CD4-positive, alpha-beta T cell (primary cell): ENCODE measurements at regions not wholly inside any gene's neighbourhood (a gene's known extent, or its start where the extent isn't known, plus 50 kb on each side); places are given as distances from the start of the nearest gene placed in this dataset.

Source experiments
- ATAC-seq: fragments of 200-7000 bp; cut with Tn5 transposase; one replicate; pipeline ENCODE4 v1.10.0; 2022; ENCODE audit warnings: mild to moderate bottlenecking; ENCODE audit not compliant: poor library complexity
- CTCF ChIA-PET: fragments of 350-600 bp; sonication (Branson Sonifier 250); formaldehyde crosslinking; loops from one replicate; lab custom pipeline; 2021; ENCODE audit warnings: antibody characterized with exemption, inconsistent platforms; lab: Charles Lee
- POLR2A ChIA-PET: fragments of 350-600 bp; sonication (Branson Sonifier 250); formaldehyde crosslinking; loops from one replicate; lab custom pipeline; 2021; ENCODE audit warnings: antibody characterized with exemption, inconsistent platforms; lab: Charles Lee
- DNase-seq, 14 experiments: peaks; one replicate each; pipeline ENCODE4 v3.0.0-alpha.2; 2013 to 2020; ENCODE audit warnings: mixed read lengths in 2 of 14
- H3K27ac ChIP-seq, 2 donors: one replicate each; pipeline versions ENCODE4 v1.5.1 to v1.7.0; 2013; ENCODE audit warnings: low read length in 2 of 2, low read depth in 1 of 2, mild to moderate bottlenecking in 1 of 2
- H3K27me3 ChIP-seq, 2 experiments: 1 replicate in 1 of 2; 2 replicates in 1 of 2; pipeline versions ENCODE4 v1.6.1 to v1.7.0; 2013; ENCODE audit warnings: low read length in 2 of 2, control low read depth in 1 of 2, mild to moderate bottlenecking in 1 of 2, moderate library complexity in 1 of 2; ENCODE audit not compliant: insufficient read depth in 2 of 2, control insufficient read depth in 1 of 2
- H3K36me3 ChIP-seq: one replicate; pipeline ENCODE4 v1.6.1; 2013; ENCODE audit warnings: low read length, control low read depth; ENCODE audit not compliant: insufficient read depth
- H3K4me1 ChIP-seq: one replicate; pipeline ENCODE4 v1.6.1; 2013; ENCODE audit warnings: low read length, control low read depth; ENCODE audit not compliant: insufficient read depth
- H3K4me3 ChIP-seq: one replicate; pipeline ENCODE4 v1.5.1; 2013; ENCODE audit warnings: mild to moderate bottlenecking, low read length, moderate library complexity
- H3K9me3 ChIP-seq, 2 experiments: 1 replicate in 1 of 2; 2 replicates in 1 of 2; pipeline versions ENCODE4 v1.6.1 to v1.7.0; 2013; ENCODE audit warnings: low read length in 2 of 2, mild to moderate bottlenecking in 2 of 2, control low read depth in 1 of 2, moderate library complexity in 1 of 2; ENCODE audit not compliant: control insufficient read depth in 1 of 2, insufficient read depth in 1 of 2
- H3K27ac Mint-ChIP-seq: one replicate; pipeline ENCODE4 v1.8.0; 2020; ENCODE audit warnings: mixed read lengths
- H3K27me3 Mint-ChIP-seq: one replicate; pipeline ENCODE4 v1.8.0; 2021; ENCODE audit warnings: mixed read lengths
- H3K36me3 Mint-ChIP-seq: one replicate; pipeline ENCODE4 v1.8.0; 2021; ENCODE audit warnings: low read depth, mixed read lengths
- H3K4me1 Mint-ChIP-seq: one replicate; pipeline ENCODE4 v1.8.0; 2021; ENCODE audit warnings: low read depth, mixed read lengths
- H3K4me3 Mint-ChIP-seq: one replicate; pipeline ENCODE4 v1.8.0; 2020; ENCODE audit warnings: mild to moderate bottlenecking, mixed read lengths
- H3K9me3 Mint-ChIP-seq: one replicate; pipeline ENCODE4 v1.8.0; 2020; ENCODE audit warnings: mixed read lengths
- intact Hi-C, 2 experiments: fragments of 100-400 bp; cut with DNase I in 1 of 2; cut with micrococcal nuclease in 1 of 2; formaldehyde crosslinking; loops; one replicate each; pipeline versions ENCODE4 v1.15.1 to v1.9.0; 2023 to 2025; cut with DNase I, micrococcal nuclease
- TF ChIP-seq, protein P1 (sequence below): fragments of 200-600 bp; IDR thresholded peaks from one replicate; pipeline ENCODE4 v1.8.0; 2022; ENCODE audit warnings: antibody characterized with exemption, mild to moderate bottlenecking

DNA sequence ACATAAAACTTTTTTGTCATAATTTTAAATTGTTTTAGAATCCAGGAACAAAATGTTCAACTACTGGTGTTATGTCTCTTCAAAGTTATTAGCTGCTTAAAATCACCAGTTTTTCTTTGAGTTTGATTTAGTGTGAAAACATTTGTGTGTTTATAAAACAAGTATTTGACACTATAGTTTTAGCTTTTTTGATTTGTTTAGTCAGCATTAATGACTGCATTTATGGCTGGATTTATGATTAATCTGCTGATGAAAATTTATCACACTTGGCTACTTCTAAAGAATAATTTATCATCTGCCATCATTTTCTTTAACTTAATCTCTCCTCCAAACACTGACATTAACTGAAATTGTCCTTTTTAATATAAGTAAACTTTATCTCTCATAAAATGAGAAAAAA, 1465.9 kb upstream of the SLC10A2 start:
- Histone ChIP-seq H3K9me3 (peaks cover 0 to 6% of the 10 kb centered on the region in 2 experiments), H3K4me3 (no peak overlapping the region), H3K27me3 (no peaks in the 10 kb centered on the region), H3K27ac (no peak overlapping the region), H3K36me3 (no peaks in the 10 kb centered on the region), H3K4me1 (no peaks in the 10 kb centered on the region)
- Mint-ChIP-seq H3K4me1 (no peaks in the 10 kb centered on the region), H3K4me3 (no peak overlapping the region), H3K27ac (no peak overlapping the region), H3K36me3 (no peaks in the 10 kb centered on the region), H3K27me3 (no peaks in the 10 kb centered on the region), H3K9me3 (no peaks in the 10 kb centered on the region)
- intact Hi-C loops: no loop called here
- DNase-seq: no peak
- no peak for ATAC-seq
- ChIA-PET CTCF (no interaction called here), POLR2A (no interaction called here)
- TF ChIP-seq, protein P1, sequence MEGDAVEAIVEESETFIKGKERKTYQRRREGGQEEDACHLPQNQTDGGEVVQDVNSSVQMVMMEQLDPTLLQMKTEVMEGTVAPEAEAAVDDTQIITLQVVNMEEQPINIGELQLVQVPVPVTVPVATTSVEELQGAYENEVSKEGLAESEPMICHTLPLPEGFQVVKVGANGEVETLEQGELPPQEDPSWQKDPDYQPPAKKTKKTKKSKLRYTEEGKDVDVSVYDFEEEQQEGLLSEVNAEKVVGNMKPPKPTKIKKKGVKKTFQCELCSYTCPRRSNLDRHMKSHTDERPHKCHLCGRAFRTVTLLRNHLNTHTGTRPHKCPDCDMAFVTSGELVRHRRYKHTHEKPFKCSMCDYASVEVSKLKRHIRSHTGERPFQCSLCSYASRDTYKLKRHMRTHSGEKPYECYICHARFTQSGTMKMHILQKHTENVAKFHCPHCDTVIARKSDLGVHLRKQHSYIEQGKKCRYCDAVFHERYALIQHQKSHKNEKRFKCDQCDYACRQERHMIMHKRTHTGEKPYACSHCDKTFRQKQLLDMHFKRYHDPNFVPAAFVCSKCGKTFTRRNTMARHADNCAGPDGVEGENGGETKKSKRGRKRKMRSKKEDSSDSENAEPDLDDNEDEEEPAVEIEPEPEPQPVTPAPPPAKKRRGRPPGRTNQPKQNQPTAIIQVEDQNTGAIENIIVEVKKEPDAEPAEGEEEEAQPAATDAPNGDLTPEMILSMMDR: no peak

DNA sequence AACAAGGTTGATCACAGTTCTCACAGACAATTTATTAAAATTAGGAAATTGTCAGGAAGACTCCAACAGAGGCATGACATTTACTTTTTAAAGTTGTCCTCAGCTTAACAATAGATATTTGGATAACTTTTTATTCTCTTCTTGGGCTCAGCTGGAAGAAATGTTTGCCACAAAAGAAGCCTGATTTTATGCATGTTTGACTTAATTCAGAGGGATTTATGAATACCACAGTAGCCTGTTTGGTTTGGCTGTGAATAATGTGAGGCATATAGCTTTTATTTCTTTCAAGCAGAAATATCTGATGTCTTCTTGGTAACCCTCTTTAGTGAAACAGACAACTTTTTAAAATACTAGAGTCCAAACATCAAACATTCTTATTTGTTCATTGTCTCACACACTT, 1464.5 kb upstream of the SLC10A2 start:
- peaks cover 0 to 6% of the 10 kb centered on the region in 2 experiments for H3K9me3 ChIP-seq
- DNase-seq (no peak), ATAC-seq (no peak)
- Mint-ChIP-seq H3K9me3 (no peaks in the 10 kb centered on the region), H3K27me3 (no peaks in the 10 kb centered on the region), H3K27ac (no peak overlapping the region), H3K4me1 (no peaks in the 10 kb centered on the region), H3K4me3 (no peak overlapping the region), H3K36me3 (no peaks in the 10 kb centered on the region)
- no peak overlapping the region for H3K4me3 ChIP-seq
- POLR2A ChIA-PET: no interaction called here
- CTCF ChIA-PET: no interaction called here
- TF ChIP-seq, protein P1: no peak
- intact Hi-C loops: no loop called here
- no peak overlapping the region for H3K27ac ChIP-seq
- no peaks in the 10 kb centered on the region for H3K36me3 ChIP-seq
- H3K27me3 ChIP-seq: no peaks in the 10 kb centered on the region
- H3K4me1 ChIP-seq: no peaks in the 10 kb centered on the region

GRCh38 chr13:104526561-104526960, 1460.3 kb upstream of the SLC10A2 start:
- H3K4me3 ChIP-seq: no peak overlapping the region
- no peak for DNase-seq
- H3K9me3 Mint-ChIP-seq: no peaks in the 10 kb centered on the region
- H3K4me1 ChIP-seq: no peaks in the 10 kb centered on the region
- ChIA-PET POLR2A (no interaction called here), CTCF (no interaction called here)
- H3K27ac ChIP-seq: no peak overlapping the region
- intact Hi-C loops: no loop called here
- no peaks in the 10 kb centered on the region for H3K4me1 Mint-ChIP-seq
- H3K36me3 ChIP-seq: no peaks in the 10 kb centered on the region
- TF ChIP-seq, protein P1: no peak
- H3K27me3 Mint-ChIP-seq: no peaks in the 10 kb centered on the region
- ATAC-seq: no peak
- H3K27me3 ChIP-seq: no peaks in the 10 kb centered on the region
- H3K27ac Mint-ChIP-seq: no peak overlapping the region
- H3K36me3 Mint-ChIP-seq: no peaks in the 10 kb centered on the region
- H3K9me3 ChIP-seq: peaks cover 0 to 18% of the 10 kb centered on the region in 2 experiments
- no peak overlapping the region for H3K4me3 Mint-ChIP-seq
